SK-N-SH treated with all-trans-retinoic acid at 6 μM for 48 hours (cell line): ENCODE measurements at regions not wholly inside any gene's neighbourhood (a gene's known extent, or its start where the extent isn't known, plus 50 kb on each side); places are given as distances from the start of the nearest gene placed in this dataset.

Source experiments
- ARNTL ChIP-seq: fragments of 450-650 bp; formaldehyde crosslinking; IDR thresholded peaks from 2 replicates; pipeline ENCODE4 v1.5.0; 2020; ENCODE audit warnings: low read depth, mild to moderate bottlenecking, moderate library complexity, borderline replicate concordance
- ESRRG ChIP-seq: fragments of 250-450 bp; sonication (Bioruptor Pico); IDR thresholded peaks from 2 replicates; pipeline ENCODE4 v1.6.1; 2021; ENCODE audit warnings: mild to moderate bottlenecking
- ISL1 ChIP-seq: fragments of 250-450 bp; sonication (Bioruptor Pico); IDR thresholded peaks from 2 replicates; pipeline ENCODE4 v2.1.2; 2022; ENCODE audit warnings: mild to moderate bottlenecking, moderate library complexity
- TCF4 ChIP-seq: fragments of 250-450 bp; sonication (Bioruptor Pico); IDR thresholded peaks from 2 replicates; pipeline ENCODE4 v1.8.0; 2021; ENCODE audit warnings: mild to moderate bottlenecking, moderate library complexity, borderline replicate concordance
- TOX ChIP-seq: fragments of 250-450 bp; sonication (Bioruptor Pico); IDR thresholded peaks from 2 replicates; pipeline ENCODE4 v1.8.0; 2021; ENCODE audit warnings: mild to moderate bottlenecking, moderate library complexity, borderline replicate concordance
- ZFP3 ChIP-seq: fragments of 250-450 bp; sonication (Bioruptor Pico); IDR thresholded peaks from 2 replicates; pipeline ENCODE4 v1.5.0; 2020; ENCODE audit warnings: mild to moderate bottlenecking, moderate library complexity
- ZFP30 ChIP-seq: fragments of 450-650 bp; formaldehyde crosslinking; IDR thresholded peaks from 2 replicates; pipeline ENCODE4 v1.5.0; 2022; ENCODE audit warnings: mild to moderate bottlenecking, moderate library complexity
- ZNF70 ChIP-seq: fragments of 450-650 bp; formaldehyde crosslinking; IDR thresholded peaks from 2 replicates; pipeline ENCODE4 v1.5.0; 2020; ENCODE audit warnings: mild to moderate bottlenecking, moderate library complexity
- ZNF8 ChIP-seq: fragments of 450-650 bp; formaldehyde crosslinking; IDR thresholded peaks from 2 replicates; pipeline ENCODE4 v1.5.0; 2020; ENCODE audit warnings: mild to moderate bottlenecking, moderate library complexity
- TF ChIP-seq, protein P1 (sequence below): fragments of 250-450 bp; sonication (Bioruptor Pico); IDR thresholded peaks from 2 replicates; pipeline ENCODE4 v1.5.0; 2020; ENCODE audit warnings: mild to moderate bottlenecking, moderate library complexity
- TF ChIP-seq, protein P2 (sequence below): fragments of 250-450 bp; sonication (Bioruptor Pico); IDR thresholded peaks from 2 replicates; pipeline ENCODE4 v1.5.1; 2020; ENCODE audit warnings: low read depth, mild to moderate bottlenecking, moderate library complexity
- TF ChIP-seq, protein P3 (sequence below): fragments of 250-450 bp; sonication (Bioruptor Pico); IDR thresholded peaks from 2 replicates; pipeline ENCODE4 v1.5.1; 2021; ENCODE audit warnings: mild to moderate bottlenecking, moderate library complexity
- TF ChIP-seq, protein P4 (sequence below): fragments of 250-450 bp; sonication (Bioruptor Pico); IDR thresholded peaks from 2 replicates; pipeline ENCODE4 v1.8.0; 2020; ENCODE audit warnings: mild to moderate bottlenecking, moderate library complexity, borderline replicate concordance
- TF ChIP-seq, protein P5 (sequence below): fragments of 250-450 bp; sonication (Bioruptor Pico); IDR thresholded peaks from 2 replicates; pipeline ENCODE4 v1.8.0; 2021; ENCODE audit warnings: low read depth, mild to moderate bottlenecking, moderate library complexity, borderline replicate concordance

DNA sequence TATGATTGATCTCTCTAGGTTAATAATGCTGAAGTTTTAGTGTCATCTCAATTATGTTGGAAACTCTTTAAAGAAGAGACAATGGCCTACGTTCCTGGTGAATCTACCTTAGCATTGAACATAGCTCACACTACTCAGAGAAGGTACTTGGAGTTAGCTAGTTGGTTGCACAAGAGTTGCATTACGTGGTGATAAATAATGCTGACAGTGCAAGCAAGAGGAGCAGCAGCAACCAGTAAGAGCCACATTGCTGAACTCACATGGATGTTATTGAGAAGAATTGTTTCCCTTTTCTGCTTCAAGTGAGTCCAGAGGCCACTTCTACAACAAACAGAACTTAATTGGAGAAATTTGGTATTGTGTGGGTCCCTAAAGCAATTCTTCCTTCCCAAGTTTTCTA lies 737.1 kb downstream of the TDRD15 start:
- TF ChIP-seq, protein P1, sequence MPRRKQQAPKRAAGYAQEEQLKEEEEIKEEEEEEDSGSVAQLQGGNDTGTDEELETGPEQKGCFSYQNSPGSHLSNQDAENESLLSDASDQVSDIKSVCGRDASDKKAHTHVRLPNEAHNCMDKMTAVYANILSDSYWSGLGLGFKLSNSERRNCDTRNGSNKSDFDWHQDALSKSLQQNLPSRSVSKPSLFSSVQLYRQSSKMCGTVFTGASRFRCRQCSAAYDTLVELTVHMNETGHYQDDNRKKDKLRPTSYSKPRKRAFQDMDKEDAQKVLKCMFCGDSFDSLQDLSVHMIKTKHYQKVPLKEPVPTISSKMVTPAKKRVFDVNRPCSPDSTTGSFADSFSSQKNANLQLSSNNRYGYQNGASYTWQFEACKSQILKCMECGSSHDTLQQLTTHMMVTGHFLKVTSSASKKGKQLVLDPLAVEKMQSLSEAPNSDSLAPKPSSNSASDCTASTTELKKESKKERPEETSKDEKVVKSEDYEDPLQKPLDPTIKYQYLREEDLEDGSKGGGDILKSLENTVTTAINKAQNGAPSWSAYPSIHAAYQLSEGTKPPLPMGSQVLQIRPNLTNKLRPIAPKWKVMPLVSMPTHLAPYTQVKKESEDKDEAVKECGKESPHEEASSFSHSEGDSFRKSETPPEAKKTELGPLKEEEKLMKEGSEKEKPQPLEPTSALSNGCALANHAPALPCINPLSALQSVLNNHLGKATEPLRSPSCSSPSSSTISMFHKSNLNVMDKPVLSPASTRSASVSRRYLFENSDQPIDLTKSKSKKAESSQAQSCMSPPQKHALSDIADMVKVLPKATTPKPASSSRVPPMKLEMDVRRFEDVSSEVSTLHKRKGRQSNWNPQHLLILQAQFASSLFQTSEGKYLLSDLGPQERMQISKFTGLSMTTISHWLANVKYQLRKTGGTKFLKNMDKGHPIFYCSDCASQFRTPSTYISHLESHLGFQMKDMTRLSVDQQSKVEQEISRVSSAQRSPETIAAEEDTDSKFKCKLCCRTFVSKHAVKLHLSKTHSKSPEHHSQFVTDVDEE (CRISPR knock-in tag), result no peak
- TF ChIP-seq, protein P2, sequence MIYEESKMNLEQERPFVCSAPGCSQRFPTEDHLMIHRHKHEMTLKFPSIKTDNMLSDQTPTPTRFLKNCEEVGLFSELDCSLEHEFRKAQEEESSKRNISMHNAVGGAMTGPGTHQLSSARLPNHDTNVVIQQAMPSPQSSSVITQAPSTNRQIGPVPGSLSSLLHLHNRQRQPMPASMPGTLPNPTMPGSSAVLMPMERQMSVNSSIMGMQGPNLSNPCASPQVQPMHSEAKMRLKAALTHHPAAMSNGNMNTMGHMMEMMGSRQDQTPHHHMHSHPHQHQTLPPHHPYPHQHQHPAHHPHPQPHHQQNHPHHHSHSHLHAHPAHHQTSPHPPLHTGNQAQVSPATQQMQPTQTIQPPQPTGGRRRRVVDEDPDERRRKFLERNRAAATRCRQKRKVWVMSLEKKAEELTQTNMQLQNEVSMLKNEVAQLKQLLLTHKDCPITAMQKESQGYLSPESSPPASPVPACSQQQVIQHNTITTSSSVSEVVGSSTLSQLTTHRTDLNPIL, result no peak
- TF ChIP-seq, protein P3, sequence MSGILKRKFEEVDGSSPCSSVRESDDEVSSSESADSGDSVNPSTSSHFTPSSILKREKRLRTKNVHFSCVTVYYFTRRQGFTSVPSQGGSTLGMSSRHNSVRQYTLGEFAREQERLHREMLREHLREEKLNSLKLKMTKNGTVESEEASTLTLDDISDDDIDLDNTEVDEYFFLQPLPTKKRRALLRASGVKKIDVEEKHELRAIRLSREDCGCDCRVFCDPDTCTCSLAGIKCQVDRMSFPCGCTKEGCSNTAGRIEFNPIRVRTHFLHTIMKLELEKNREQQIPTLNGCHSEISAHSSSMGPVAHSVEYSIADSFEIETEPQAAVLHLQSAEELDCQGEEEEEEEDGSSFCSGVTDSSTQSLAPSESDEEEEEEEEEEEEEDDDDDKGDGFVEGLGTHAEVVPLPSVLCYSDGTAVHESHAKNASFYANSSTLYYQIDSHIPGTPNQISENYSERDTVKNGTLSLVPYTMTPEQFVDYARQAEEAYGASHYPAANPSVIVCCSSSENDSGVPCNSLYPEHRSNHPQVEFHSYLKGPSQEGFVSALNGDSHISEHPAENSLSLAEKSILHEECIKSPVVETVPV, result no peak
- TF ChIP-seq ZNF70, result no peak
- TF ChIP-seq, protein P4, sequence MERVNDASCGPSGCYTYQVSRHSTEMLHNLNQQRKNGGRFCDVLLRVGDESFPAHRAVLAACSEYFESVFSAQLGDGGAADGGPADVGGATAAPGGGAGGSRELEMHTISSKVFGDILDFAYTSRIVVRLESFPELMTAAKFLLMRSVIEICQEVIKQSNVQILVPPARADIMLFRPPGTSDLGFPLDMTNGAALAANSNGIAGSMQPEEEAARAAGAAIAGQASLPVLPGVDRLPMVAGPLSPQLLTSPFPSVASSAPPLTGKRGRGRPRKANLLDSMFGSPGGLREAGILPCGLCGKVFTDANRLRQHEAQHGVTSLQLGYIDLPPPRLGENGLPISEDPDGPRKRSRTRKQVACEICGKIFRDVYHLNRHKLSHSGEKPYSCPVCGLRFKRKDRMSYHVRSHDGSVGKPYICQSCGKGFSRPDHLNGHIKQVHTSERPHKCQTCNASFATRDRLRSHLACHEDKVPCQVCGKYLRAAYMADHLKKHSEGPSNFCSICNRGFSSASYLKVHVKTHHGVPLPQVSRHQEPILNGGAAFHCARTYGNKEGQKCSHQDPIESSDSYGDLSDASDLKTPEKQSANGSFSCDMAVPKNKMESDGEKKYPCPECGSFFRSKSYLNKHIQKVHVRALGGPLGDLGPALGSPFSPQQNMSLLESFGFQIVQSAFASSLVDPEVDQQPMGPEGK (CRISPR knock-in tag), result no peak
- TF ChIP-seq ZFP30, result no peak
- no peak for TF ChIP-seq ARNTL (CRISPR knock-in tag)
- no peak for TF ChIP-seq ESRRG (CRISPR knock-in tag)
- no peak for TF ChIP-seq ISL1
- TF ChIP-seq ZNF8 (CRISPR knock-in tag), result no peak
- TF ChIP-seq ZFP3 (CRISPR knock-in tag), result no peak
- TF ChIP-seq, protein P5, sequence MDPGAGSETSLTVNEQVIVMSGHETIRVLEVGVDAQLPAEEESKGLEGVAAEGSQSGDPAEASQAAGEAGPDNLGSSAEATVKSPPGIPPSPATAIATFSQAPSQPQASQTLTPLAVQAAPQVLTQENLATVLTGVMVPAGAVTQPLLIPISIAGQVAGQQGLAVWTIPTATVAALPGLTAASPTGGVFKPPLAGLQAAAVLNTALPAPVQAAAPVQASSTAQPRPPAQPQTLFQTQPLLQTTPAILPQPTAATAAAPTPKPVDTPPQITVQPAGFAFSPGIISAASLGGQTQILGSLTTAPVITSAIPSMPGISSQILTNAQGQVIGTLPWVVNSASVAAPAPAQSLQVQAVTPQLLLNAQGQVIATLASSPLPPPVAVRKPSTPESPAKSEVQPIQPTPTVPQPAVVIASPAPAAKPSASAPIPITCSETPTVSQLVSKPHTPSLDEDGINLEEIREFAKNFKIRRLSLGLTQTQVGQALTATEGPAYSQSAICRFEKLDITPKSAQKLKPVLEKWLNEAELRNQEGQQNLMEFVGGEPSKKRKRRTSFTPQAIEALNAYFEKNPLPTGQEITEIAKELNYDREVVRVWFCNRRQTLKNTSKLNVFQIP (CRISPR knock-in tag), result no peak
- no peak for TF ChIP-seq TCF4 (CRISPR knock-in tag)
- TF ChIP-seq TOX, result no peak
